Mammary epithelial cell (primary cell): ENCODE measurements at regions not wholly inside any gene's neighbourhood (a gene's known extent, or its start where the extent isn't known, plus 50 kb on each side); places are given as distances from the start of the nearest gene placed in this dataset.

Experiments used
- CTCF ChIP-seq, 2 donors: IDR thresholded peaks in 1 of 2; conservative IDR thresholded peaks in 1 of 2; 2 replicates each; pipeline ENCODE4 v1.5.1; 2011 to 2012; ENCODE audit warnings: inconsistent platforms in 2 of 2, low read length in 2 of 2, mild to moderate bottlenecking in 2 of 2, control low read depth in 1 of 2, low read depth in 1 of 2; ENCODE audit not compliant: insufficient read depth in 1 of 2; ENCODE audit errors: extremely low read depth in 1 of 2
- EZH2 ChIP-seq: IDR thresholded peaks from 2 replicates; pipeline ENCODE4 v1.6.1; 2012; ENCODE audit warnings: low read length, inconsistent platforms, borderline replicate concordance

- TF ChIP-seq CTCF (conservative IDR thresholded peaks at IDR 0.05 in 1 of 2, IDR thresholded peaks at IDR 0.05 in 1 of 2; ENCODE audit: extremely low read depth in 1 of 2, insufficient read depth in 1 of 2, low read depth in 1 of 2, low read length in 2 of 2) (no peak), EZH2 (no peak)
Measured at GRCh38 chr18:13998571-13998970, 83.2 kb upstream of the MC2R start.
